Tibial artery (tissue), 4 donors: ENCODE measurements at regions not wholly inside any gene's neighbourhood (a gene's known extent, or its start where the extent isn't known, plus 50 kb on each side); places are given as distances from the start of the nearest gene placed in this dataset.
"Not testable (repeated sequence)": the region's sequence is repeated elsewhere in the genome, so short reads cannot be mapped to it uniquely, and the experiment has no call there.

Experiments used
- DNase-seq, 2 donors: peaks; one replicate each; pipeline ENCODE4 v3.0.0-alpha.2; 2019
- H3K27ac ChIP-seq, 2 donors: fragments of 200-600 bp; sonication (generic) in 1 of 2; 1 replicate in 1 of 2; 2 replicates in 1 of 2; pipeline ENCODE4 v1.5.1; 2018 to 2019; ENCODE audit warnings: mild to moderate bottlenecking in 1 of 2
- H3K27me3 ChIP-seq, 2 donors: fragments of 200-600 bp; sonication (generic) in 1 of 2; one replicate each; pipeline versions ENCODE4 v1.5.1 to v1.6.0; 2016 to 2019
- H3K36me3 ChIP-seq, 3 donors: fragments of 200-600 bp; sonication (generic) in 2 of 3; one replicate each; pipeline ENCODE4 v1.5.1; 2016 to 2019; ENCODE audit warnings: mild to moderate bottlenecking in 2 of 3
- H3K4me1 ChIP-seq, 4 donors: fragments of 200-600 bp; sonication (generic) in 2 of 4; 1 replicate in 3 of 4; 2 replicates in 1 of 4; pipeline ENCODE4 v1.5.1; 2016 to 2019
- H3K4me3 ChIP-seq, 2 donors: fragments of 200-600 bp; sonication (generic) in 1 of 2; 1 replicate in 1 of 2; 2 replicates in 1 of 2; pipeline ENCODE4 v1.5.1; 2018 to 2019; ENCODE audit warnings: mild to moderate bottlenecking in 2 of 2
- H3K9me3 ChIP-seq, 3 donors: fragments of 200-600 bp; sonication (generic) in 1 of 3; one replicate each; pipeline ENCODE4 v1.5.1; 2016 to 2019
- CTCF ChIP-seq, 2 experiments: fragments of 200-600 bp in 1 of 2; fragments of 450-650 bp in 1 of 2; IDR thresholded peaks; one replicate each; pipeline ENCODE4 v1.5.1; 2017 to 2019; ENCODE audit warnings: antibody characterized with exemption in 2 of 2, mild to moderate bottlenecking in 1 of 2, moderate library complexity in 1 of 2
- intact Hi-C: fragments of 100-400 bp; cut with DNase I; formaldehyde crosslinking; loops from one replicate; pipeline ENCODE4 v1.15.0; 2023; ENCODE audit warnings: low total_unique reads

- H3K36me3 ChIP-seq, DNase-seq, H3K27me3 ChIP-seq, intact Hi-C loops, H3K4me3 ChIP-seq, H3K27ac ChIP-seq, H3K4me1 ChIP-seq: not testable (repeated sequence)
- peaks cover 0 to 24% (median 13%) of the 10 kb centered on the region in 3 donors for H3K9me3 ChIP-seq
Observed at GRCh38 chr9:63820882-63821281, 1464.1 kb downstream of the FOXD4L5 start.

- H3K4me3 ChIP-seq, intact Hi-C loops, H3K36me3 ChIP-seq, H3K27me3 ChIP-seq, H3K4me1 ChIP-seq, H3K27ac ChIP-seq, DNase-seq: not testable (repeated sequence)
- H3K9me3 ChIP-seq, result peaks cover 0 to 28% (median 13%) of the 10 kb centered on the region in 3 donors
Observed at GRCh38 chr9:63820383-63820782, 1464.6 kb downstream of the FOXD4L5 start.

GRCh38 chr9:63817622-63818518, 1467.1 kb downstream of the FOXD4L5 start:
- DNase-seq, result peak; percentile 42 to 80
- no peak for TF ChIP-seq CTCF (IDR thresholded peaks at IDR 0.05)
- H3K36me3 ChIP-seq, result no peaks in the 10 kb centered on the region
- peaks cover 0 to 5% (median 0%) of the 10 kb centered on the region in 4 donors for H3K4me1 ChIP-seq
- no peak overlapping the region for H3K4me3 ChIP-seq
- H3K27ac ChIP-seq, result no peak overlapping the region
- H3K9me3 ChIP-seq, result peaks cover 0 to 42% (median 13%) of the 10 kb centered on the region in 3 donors
- H3K27me3 ChIP-seq, result peaks cover 0 to 17% of the 10 kb centered on the region in 2 donors
- intact Hi-C loops, result no loop called here

GRCh38 chr9:63816751-63817621, 1468.0 kb downstream of the FOXD4L5 start:
- Histone ChIP-seq H3K27me3 (peaks cover 0 to 18% of the 10 kb centered on the region in 2 donors), H3K4me3 (no peak overlapping the region), H3K27ac (no peak overlapping the region), H3K36me3 (no peaks in the 10 kb centered on the region), H3K9me3 (peaks cover 0 to 43% (median 13%) of the 10 kb centered on the region in 3 donors), H3K4me1 (peaks cover 0 to 5% (median 0%) of the 10 kb centered on the region in 4 donors)
- TF ChIP-seq CTCF (IDR thresholded peaks at IDR 0.05), result no peak
- intact Hi-C loops, result no loop called here
- DNase-seq, result peak; percentile 69 to 83

GRCh38 chr9:63814970-63815669, 1469.9 kb downstream of the FOXD4L5 start:
- Histone ChIP-seq H3K9me3 (peaks cover 0 to 43% (median 13%) of the 10 kb centered on the region in 3 donors), H3K27me3 (peaks cover 0 to 18% of the 10 kb centered on the region in 2 donors)
- H3K27ac ChIP-seq, DNase-seq, H3K4me1 ChIP-seq, intact Hi-C loops, H3K36me3 ChIP-seq, H3K4me3 ChIP-seq: not testable (repeated sequence)

GRCh38 chr9:63813391-63814021, 1471.5 kb downstream of the FOXD4L5 start:
- H3K27me3 ChIP-seq, result peaks cover 0 to 18% of the 10 kb centered on the region in 2 donors
- H3K4me3 ChIP-seq, intact Hi-C loops: not testable (repeated sequence)

GRCh38 chr9:63812822-63813221, 1472.2 kb downstream of the FOXD4L5 start:
- H3K27ac ChIP-seq, H3K4me1 ChIP-seq, DNase-seq, intact Hi-C loops, H3K4me3 ChIP-seq, H3K36me3 ChIP-seq: not testable (repeated sequence)
- Histone ChIP-seq H3K9me3 (peaks cover 0 to 33% (median 8%) of the 10 kb centered on the region in 3 donors), H3K27me3 (peaks cover 0 to 18% of the 10 kb centered on the region in 2 donors)

More at GRCh38 chr9:63813391-63814021, 1471.5 kb downstream of the FOXD4L5 start:
- H3K27ac ChIP-seq, H3K4me1 ChIP-seq, DNase-seq, H3K36me3 ChIP-seq: not testable (repeated sequence)
- peaks cover 0 to 40% (median 12%) of the 10 kb centered on the region in 3 donors for H3K9me3 ChIP-seq

GRCh38 chr9:63804205-63804604, 1480.8 kb downstream of the FOXD4L5 start:
- H3K36me3 ChIP-seq, H3K4me3 ChIP-seq, H3K27ac ChIP-seq, DNase-seq, H3K9me3 ChIP-seq, intact Hi-C loops, H3K4me1 ChIP-seq, H3K27me3 ChIP-seq: not testable (repeated sequence)

- H3K27me3 ChIP-seq, H3K4me1 ChIP-seq, H3K9me3 ChIP-seq, intact Hi-C loops, H3K4me3 ChIP-seq, H3K27ac ChIP-seq, DNase-seq, H3K36me3 ChIP-seq: not testable (repeated sequence)
Observed at GRCh38 chr9:63794081-63794685, 1490.8 kb downstream of the FOXD4L5 start.

GRCh38 chr9:63787454-63787853, 1497.6 kb downstream of the FOXD4L5 start:
- DNase-seq, H3K9me3 ChIP-seq, H3K36me3 ChIP-seq, intact Hi-C loops, H3K27me3 ChIP-seq, H3K27ac ChIP-seq, H3K4me3 ChIP-seq, H3K4me1 ChIP-seq: not testable (repeated sequence)
